NT2/D1 (cell line): ENCODE measurements at regions not wholly inside any gene's neighbourhood (a gene's known extent, or its start where the extent isn't known, plus 50 kb on each side); places are given as distances from the start of the nearest gene placed in this dataset.

Source experiments
- YY1 ChIP-seq: IDR thresholded peaks from 2 replicates; pipeline ENCODE4 v1.6.1; 2011; ENCODE audit not compliant: insufficient read length, insufficient read depth
- ZNF274 ChIP-seq: IDR thresholded peaks from 2 replicates; pipeline ENCODE4 v1.6.1; 2011; ENCODE audit warnings: mild to moderate bottlenecking, low read depth, low read length

DNA sequence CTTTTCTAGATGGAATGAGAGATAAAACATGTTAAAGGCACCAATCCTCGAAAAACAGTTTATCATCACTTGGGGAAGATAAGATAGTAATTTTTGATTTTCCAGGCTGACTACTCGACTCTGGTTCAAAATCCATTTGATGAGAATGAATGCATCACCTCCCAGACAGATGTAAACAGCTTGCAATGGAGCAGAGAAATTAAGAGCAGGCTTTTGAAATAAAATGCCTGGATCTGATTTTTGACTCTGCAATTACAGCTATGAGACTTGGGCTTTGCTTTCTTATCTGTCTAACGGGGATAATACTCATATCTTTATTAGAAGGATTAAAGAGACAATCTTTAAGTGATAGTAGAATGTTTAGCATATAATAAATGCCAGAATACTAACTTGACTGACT, 1148.9 kb downstream of the OLFM4 start:
- TF ChIP-seq ZNF274 (no peak), YY1 (no peak)
